ELR (cell line): ENCODE measurements at regions not wholly inside any gene's neighbourhood (a gene's known extent, or its start where the extent isn't known, plus 50 kb on each side); places are given as distances from the start of the nearest gene placed in this dataset.
"Not testable (repeated sequence)": the region's sequence is repeated elsewhere in the genome, so short reads cannot be mapped to it uniquely, and the experiment has no call there.

Experiments used
- DNase-seq: peaks from one replicate; pipeline ENCODE4 v3.0.0-alpha.2; 2015; ENCODE audit warnings: low read depth

DNA sequence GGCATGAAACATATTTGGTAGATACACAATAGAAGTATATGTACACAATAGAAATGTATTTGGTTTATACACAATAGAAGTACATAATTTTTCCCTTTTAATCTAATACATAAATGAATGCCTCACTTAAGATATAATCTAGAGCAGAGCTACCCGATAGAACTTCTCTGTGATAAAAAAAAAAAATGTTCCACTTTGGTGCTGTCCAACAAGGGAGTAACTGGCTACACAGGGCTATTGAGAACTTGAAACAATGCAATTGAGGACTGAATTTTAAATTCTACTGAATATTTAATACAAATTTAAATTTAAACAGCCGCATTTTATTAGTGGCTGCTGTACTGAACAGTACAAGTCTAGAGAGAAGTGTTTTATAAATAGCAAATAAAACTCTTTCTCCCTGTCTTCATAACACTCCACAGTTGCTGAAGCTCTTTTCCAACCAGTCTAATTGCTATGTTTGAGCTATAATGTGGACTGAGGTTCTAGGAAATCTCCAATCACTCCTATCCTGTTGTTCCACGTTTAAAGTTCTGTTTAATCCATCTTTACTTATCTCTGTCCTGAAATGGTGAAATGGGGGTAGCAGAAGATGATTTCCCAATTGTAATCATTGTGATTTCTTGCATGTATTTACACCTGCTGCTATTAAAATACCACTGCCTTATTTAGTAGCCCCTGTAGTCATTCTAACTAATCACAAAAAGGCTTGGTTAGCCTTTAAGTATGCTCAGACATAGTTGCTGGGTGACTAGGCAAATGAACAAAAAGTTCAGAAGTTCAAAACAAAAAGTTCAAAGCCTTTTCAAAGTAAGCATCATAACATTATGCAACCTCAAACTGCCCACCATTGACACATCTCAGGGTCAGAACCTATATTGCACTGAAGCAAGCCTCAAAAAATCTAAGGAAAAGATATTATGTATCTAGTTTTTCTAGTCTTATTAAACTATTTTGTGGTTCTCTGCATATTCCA lies 192.3 kb upstream of the C1orf87 start:
- peak; percentile 50 for DNase-seq

DNA sequence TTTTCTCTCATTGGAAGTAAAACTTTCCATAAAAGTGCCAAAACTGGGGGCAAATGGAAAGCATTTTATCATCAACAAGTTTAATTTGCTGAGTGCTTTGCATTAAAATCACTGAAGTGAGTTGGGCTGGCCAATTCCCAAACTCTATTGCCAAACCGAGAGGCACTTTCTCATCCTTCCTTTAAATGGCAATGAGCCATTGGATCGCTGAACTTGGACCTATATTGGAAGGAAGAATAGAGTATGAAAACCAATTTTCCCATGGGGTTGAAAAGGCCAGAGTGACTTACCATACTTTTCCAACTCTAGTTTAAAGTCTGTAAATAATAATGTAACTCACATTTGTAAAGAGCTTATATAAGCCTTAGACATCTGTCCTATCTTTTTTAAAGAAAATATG lies 189.1 kb upstream of the C1orf87 start:
- no peak for DNase-seq

DNA sequence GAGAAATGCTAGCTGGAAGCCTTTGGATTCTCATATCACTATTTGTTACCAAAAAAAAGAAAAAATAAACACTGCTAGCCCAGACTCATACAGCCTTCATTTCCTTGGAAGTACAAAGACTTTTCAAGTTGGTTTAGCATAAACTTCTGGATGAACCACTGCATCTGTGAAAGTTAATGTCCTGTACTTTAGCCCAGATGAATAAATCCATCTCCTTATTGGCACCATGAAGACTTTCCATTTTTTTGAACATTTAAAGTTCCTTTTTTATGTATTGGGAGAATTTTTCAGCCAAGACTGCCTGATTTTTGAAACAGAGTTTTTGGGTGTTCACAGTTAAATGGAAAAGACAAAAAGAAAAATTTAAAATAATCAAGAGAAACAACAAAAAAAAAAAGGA lies 184.0 kb upstream of the C1orf87 start:
- DNase-seq, result no peak

DNA sequence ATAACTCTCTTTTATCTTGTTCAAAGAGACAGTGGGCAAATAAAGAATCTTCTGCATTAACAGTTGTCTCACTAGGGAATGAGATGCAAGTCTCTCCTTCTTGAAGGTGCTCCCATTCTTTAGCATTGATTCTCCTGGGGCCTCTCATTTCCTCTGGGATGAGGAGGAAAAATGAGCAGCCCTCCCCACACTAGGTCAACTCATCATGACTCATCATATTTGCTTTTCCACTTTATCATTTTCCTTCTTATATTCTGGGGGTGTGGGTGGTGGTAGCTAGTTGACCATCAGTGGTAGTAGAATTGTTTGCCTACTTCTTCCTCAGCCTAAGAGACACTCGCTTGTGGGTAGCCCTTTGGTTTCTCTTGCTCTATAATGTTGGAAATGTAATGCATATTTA lies 182.0 kb upstream of the C1orf87 start:
- DNase-seq, result peak; percentile 50

DNA sequence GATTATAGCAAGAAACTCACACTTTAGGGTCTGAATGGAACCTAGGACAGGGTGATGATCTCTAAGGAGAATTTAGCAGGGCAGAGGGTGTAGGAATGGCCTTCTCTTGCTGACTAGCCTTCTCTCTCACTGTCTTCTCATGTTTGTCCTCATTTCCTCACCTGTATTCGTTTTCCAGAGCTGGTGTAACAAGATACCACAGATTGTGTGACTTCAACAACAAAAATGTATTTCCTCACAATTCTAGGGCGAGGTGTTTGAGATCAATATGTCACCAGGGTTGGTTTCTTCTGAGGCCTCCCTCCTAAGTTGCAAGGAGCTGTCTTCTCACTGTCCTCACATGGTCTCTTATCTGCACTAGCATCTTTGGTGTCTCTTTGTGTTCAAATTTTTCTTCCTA lies 177.9 kb upstream of the C1orf87 start:
- no peak for DNase-seq

DNA sequence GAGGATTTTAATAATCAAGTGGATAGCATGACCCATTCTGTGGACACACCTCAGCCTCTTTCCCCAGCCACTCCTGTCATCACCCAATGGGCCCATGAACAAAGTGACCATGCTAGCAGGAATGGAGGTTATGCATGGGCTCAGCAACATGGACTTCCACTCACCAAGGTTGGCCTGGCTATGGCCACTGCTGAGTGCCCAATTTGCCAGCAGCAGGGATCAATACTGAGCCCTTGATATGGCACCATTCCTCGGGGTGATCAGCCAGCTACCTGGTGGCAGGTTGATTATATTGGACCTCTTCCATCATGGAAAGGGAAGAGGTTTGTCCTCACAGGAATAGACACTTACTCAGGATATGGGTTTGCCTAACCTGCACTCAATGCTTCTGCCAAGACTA lies 173.9 kb upstream of the C1orf87 start:
- DNase-seq, result not testable (repeated sequence)

DNA sequence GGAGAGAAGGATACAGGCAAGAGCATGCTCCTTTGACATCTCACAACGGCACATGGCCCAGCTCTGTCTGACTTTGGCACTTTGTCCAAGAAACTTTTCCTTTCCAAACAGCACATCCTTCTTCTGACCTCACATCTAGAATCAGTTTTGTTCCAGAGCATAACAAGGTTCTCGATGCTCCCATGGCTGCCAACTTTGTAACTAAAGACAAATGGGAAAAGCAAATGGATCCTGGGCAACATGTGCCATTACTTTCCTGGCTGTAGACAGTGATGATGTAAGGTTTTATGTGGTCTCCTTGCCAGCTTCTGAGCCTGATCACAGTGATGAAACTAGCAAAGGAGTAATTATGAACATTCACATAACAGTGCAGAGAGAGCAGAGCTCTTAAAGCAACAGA lies 171.8 kb upstream of the C1orf87 start:
- DNase-seq, result no peak

DNA sequence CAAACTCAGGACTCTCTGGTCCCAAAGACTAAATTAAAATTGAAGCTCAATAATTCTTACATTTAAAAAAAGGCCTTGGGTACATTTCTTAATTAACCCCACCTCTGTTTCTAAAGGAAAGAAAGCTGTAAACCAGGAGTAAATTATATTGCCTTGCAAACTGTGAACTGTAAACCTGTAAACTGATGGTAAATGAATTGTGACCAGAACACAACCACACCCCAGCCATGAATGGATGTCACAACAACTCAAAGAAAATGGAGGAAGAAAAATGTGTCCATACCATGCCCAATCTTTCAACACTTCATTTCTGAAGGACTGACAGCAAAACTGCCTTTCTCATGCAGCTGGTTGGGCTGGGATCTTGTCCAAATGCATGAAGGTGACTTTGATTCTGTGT lies 171.3 kb upstream of the C1orf87 start:
- no peak for DNase-seq

DNA sequence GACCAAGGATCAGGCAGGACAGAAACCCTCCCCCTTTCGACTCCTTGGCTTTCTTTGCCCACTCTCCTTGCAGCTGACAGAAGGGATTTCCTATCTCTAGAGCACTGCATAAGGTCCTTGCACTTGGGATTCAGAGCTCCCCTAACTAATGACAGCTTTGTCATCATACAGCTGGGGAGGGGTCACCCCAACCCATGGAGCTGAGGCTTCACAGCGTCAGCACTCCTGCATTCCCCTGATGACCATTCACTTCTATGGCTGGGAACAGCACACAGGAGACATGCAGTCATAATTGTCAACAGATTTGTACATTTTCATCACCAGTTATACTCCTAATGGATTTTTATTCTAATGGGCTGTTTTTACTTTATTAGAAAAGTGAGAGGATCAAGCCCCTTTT lies 161.7 kb upstream of the C1orf87 start:
- DNase-seq, result no peak

DNA sequence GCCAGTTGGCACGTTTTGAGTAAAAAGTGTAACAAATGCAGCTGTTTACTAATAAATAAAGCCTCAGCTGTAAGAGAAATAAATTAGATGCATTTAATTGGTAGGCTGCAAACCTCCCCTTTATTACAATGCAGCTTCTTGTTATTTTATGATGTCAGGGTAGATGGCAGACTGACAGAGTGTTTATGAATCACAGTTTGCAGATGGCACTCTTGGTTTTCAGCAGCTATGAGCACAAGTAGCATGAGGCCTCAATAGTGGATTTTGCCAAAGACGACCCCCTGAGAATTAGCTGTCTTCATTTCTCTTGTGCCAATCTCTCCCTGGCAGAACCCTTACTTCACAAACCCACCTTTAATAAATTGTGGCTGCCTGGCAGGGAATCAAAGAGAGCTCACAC lies 161.2 kb upstream of the C1orf87 start:
- no peak for DNase-seq

DNA sequence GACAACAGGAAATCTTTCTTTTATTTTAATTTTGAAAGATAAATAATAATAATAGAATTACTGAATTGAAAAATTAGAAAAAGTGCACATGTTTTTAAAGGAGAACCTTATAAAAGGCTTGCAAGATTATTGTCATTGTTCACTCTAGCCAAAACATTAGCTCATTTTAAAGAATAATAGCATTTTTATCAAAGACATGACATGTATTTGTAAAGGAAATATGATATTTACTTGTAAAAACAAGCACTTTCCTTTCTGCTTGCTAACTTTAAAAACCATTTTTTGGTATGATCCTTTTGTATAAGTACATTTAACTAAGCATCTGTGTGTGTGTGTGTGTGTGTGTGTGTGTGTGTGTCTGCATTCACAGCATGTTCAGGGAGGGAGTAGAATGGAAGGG lies 156.3 kb upstream of the C1orf87 start:
- DNase-seq, result no peak

DNA sequence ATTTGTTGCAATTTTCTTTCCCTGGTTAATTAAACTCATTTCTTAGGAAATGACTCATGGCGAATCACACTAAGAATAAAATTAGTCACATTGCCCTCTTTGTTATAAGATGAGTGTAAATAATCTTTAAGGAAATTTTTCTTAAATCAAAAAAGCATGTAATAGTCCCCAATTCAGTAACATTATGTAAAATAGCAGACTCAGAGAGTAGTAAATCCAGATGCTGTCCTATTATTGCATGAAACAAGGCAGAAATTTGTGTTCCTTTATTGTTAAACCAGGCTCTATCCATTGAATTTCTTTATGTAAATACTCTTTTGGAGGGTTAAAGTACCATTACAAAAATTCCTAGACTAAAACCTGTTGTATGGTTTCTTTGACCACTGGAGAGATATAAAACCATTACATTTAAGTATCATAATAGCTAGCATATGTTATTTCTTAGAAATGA lies 154.5 kb upstream of the C1orf87 start:
- peak; percentile 27 for DNase-seq

DNA sequence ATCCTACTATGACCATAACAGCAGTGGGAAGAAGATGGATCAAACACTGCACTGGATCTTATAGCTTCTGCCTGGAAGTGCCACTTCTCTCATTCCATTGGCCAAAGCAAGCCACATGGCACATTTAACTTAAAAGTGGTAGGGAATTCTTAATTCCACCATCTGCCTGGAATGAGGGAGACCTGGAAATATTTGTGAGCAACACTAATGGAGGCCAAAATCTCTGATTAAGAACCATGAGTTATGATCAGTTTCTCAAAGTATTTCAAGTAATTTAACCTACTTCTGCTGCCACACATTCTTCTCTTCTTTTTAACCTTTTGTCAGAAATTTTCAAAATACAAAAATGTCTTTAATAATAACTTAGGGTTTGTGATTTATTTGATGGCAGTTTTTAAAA lies 154.0 kb upstream of the C1orf87 start:
- peak; percentile 12 for DNase-seq

DNA sequence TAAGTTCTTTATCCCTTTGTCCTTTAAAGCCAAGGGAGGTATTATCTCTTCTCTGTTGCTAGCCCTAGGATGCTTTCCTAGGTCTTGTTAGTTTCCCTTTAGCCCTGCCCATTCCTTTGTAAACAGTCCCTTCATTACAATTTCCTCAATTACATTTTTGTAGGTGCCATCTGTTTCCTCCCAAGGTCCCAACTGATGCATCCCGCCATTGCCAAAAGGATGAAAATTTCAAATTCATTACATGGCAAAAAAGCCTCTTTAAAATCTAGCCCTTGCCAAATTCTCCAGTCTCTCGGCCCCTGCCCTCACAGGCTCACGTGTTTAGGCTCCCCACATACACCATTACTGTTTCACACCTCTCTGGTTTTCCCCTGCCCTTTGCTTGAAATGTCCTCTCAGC lies 151.9 kb upstream of the C1orf87 start:
- no peak for DNase-seq

DNA sequence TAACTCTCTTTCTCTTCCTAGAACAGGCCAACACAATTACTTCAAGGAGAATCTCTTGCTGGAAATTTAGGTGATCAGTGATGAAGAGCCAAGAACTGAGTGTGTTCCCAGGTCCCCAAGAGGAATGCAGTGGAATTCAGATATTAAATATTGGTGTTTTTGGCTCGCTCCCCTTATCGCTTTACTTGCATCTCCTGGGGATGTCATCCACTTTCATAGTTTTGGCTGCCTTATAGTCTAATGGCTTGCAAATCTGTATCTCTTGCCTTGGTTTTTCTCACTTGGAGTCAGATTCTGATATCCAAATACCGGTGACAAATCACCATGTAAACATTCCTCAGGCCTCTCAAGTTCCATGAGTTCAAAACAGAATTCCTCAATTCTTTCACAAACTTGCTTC lies 151.0 kb upstream of the C1orf87 start:
- no peak for DNase-seq

DNA sequence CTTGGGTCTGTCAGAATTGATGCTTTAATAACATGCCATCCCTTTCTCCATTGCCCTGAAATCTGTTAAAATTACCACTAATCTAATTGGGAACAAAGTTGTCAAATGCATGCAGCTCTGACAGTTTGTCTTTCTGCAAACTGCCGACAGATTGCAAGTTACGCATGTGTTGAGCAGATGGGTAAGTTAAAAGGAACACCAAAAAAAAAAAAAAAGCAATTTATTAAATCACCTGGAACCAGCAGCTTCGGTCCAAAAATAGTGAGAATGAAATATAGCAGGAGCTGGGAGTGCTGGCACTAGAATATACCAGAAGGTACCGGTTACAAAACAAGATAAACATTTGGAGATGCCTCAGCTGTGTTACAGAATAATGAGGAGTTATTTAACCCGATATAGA lies 149.6 kb upstream of the C1orf87 start:
- no peak for DNase-seq

DNA sequence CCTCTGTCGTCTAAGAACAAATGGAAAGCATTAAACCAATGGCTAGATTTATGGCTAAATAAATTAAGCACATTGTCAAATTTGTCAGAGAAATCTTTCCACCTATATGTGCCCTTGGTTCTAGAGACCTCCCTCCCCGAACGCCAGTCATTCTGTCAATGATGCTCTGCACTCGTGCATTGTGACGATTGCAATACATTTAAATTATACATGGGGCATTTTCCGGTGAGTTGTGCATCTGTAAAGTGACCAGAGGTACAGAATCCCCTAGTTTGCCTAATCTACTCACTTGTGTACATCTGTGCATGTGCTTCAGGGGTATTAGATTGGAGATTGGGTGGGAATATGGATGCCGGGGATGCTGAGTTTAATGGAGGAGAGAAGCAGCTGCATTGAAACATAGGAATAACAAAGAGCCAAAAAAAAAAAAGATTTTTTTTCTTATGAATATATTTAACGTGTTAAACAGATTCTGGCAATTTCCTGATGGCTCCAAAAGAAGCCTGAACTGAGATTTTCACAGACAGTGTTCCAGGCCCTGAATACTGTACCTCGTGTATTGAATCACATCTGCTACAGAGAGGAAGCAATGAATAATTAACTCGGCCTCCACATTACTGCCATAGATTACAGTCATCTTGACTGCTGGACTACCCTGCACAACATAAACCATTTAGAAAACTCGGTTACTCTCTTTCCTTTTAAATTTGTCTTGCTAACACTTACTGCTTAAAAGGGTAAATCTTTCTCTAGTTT lies 149.0 kb upstream of the C1orf87 start:
- DNase-seq, result no peak

DNA sequence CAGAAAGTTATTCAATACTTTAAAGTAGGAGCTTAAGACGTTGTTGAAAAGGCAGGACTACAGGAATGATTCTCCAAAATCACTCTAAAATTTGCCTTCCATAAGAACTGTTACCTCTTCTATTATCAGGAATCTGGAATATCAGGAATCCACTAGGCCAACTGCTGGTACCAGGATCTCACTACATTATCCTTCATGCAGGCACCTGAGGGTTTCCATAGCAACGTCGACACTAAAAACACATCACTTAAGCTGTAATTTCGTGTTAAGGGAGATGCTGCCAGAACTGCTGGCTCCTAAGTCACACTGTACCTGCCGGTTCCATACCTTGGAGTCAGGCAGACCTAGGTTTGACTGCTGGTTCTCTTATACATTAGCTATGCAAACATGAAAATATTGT lies 139.7 kb upstream of the C1orf87 start:
- DNase-seq, result no peak

DNA sequence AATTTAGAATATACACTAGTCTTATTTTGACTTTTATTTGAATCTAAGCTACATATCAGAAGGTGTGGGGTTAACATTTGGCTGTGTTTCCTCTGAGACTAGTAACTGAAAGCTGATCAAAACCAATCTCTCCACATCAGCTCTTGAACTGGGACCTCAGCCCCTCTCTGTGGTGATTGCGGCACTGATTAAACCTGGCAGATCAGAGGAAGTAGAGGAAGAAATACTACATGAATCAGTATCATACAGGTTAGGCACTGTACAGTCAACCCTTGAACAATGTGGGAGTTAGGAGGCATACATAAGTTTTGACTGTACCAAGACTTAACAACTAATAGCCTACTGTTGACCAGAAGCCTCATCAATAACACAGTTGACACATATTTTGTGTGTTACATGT lies 122.5 kb upstream of the C1orf87 start:
- no peak for DNase-seq

DNA sequence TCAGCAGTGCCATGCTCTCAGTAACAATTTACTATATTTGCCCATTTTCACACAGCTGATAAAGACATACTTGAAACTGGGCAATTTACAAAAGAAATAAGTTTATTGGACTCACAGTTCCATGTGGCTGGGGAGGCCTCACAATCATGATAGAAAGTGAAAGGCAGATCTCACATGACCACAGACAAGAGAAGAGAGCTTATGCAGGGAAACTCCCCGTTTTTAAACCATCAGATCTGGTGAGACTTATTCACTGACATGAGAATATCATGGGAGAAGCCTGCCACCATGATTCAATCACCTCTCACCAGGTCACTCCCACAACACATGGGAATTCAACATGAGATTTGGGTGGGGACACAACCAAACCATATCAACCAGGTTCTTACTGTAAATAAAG lies 112.1 kb upstream of the C1orf87 start:
- no peak for DNase-seq

DNA sequence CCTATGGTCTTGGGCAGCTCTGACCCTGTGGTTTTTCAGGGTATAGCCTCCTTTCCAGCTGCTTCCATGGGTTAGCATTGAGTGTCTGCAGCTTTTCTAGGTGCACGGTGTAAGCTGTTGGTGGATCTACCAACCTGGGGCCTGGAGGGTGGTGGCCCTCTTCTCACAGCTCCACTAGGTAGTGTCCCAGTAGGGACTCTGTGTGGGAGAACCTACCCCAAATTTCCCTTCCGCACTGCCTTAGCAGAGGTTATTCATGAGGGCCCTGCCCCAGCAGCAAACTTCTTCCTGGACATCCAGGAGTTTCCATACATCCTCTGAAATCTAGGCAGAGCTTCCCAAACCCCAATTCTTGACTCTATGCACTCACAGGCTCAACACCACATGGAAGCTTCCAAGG lies 111.0 kb upstream of the C1orf87 start:
- no peak for DNase-seq

DNA sequence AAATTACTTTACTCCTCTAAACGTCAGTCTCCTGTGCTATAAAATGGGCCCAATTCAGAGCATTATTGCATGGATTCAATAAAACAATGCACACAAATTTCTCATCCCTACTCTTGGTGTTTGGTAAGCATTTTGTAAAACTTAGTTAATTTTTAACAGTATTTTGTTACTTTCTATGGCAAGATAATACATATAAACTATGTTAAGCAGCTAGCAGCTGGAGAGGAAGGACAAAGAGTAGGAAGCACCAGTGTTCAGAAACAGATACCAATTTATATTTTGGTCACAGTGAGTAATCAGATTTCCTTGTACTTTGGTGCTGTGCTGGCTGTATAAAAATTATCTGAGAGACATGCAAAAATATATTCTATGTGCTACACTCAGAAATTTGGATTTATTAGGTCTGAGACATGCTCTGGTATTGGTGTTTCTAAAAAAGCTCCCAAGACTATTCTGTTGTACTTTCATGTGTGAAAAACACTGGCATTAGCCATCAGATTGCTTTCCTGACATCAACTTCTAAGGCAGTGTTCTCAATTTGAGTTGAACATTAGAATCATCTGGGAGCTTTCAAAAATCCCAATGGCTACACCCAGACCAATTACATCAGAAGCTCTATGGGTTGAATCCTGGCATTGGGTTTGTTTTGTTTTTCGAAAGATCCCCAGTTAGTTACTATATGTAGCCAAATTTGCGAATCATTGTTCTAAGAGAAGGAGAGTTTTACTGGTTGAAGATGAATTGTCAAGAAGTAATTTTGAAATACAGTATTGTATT lies 100.3 kb upstream of the C1orf87 start:
- DNase-seq, result no peak

DNA sequence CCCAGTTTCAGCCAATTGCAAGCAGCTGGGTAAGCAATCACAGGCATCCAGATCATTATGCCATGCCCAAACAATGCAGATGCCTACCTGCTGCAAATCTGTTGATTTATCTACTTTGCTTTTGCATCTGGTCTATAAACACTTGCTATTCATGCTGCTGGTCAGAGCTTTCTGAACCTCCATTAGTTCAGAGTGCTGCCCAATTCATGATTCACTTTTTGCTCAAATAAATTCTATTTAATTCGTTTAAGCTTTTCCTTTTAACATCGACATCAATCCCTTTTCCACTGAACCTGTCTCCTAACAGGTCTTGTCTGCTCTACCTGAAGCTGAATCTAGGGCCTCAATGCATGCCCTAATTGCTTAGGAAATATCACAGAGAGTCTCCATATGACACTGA lies 99.4 kb upstream of the C1orf87 start:
- no peak for DNase-seq
